HG03103 (cell line): ENCODE measurements at regions not wholly inside any gene's neighbourhood (a gene's known extent, or its start where the extent isn't known, plus 50 kb on each side); places are given as distances from the start of the nearest gene placed in this dataset.
A peak's percentile ranks its signal among the peaks of the same experiment; 100 is the strongest.

Source experiments
- ATAC-seq: cut with Tn5 transposase; IDR thresholded peaks from one replicate; pipeline ENCODE4 v1.9.1; 2021; ENCODE audit warnings: low read depth; ENCODE audit not compliant: unreplicated experiment

DNA sequence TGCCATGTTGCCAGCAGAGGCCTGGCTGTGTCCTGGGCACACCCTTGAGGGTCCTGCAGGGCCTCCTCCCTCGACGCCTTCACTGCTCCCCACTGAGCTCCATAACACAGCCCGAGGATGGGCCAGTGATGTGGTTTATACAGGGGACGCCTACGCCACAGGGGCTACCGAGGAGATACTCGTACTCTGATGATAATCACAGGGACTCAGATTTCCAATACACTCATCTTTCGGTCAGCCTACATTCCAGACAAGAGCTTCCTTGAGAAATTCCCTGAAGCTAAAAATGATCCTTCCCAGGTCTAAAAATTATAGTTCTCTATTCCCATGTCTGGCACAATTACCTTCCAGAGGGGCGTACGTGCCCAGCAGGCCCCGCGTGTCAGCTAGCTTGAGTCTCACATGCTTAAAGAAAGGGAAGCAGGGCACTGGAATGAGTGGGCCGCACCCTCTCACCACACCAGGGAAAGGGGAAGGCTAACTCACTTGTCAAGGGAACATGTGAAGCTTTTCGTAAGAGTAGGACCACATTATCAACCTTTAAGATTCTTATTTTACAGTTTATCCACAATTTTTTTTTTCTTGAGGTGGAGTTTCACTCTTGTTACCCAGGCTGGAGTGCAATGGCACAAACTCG lies 159.5 kb upstream of the NDUFV2 start:
- no peak for ATAC-seq

DNA sequence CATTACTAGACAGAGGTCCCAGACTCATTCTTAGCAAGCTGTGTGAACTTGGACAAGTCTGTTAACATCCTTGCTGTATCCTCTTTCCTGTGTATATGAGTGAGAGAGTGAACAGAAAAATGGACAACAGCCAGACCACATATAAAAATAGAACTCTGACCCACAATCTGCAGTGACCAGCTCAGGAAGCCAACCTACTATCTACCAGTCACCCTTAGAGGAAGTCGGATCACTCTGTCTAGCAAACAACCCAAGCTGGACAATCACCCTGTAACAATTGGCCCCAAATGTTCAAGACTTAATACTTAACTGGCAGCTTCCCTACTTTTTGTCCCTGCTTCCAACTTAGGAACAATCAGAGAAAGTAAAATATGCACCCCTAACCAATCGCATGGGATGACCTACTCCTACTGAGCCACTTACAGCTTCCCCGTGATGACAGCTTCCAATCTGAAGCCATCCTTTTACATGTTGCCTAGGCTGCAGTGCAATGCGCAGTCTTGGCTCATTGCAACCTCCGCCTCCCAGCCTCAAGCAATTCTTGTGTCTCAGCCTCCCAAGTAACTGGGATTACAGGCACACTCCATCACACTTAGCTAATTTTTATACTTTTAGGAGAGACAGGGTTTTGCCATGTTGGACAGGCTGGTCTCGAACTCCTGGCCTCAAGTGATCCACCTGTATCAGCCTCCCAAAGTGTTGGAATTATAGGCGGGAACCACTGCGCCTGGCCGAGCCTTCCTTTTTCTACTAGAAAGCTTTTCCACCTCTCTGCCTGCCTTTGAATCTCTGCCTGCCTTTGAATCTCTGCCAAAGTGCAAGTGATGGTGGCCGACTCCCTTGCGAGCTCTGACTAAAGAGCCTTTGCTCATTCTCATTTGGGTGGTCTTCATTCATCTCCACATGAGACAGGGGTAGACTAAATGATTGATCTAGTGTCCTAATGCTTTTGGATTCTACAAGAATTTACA lies 158.3 kb upstream of the NDUFV2 start:
- ATAC-seq = no peak

- ATAC-seq = no peak
Observed at GRCh38 chr18:8944871-8945245, 157.6 kb upstream of the NDUFV2 start.

DNA sequence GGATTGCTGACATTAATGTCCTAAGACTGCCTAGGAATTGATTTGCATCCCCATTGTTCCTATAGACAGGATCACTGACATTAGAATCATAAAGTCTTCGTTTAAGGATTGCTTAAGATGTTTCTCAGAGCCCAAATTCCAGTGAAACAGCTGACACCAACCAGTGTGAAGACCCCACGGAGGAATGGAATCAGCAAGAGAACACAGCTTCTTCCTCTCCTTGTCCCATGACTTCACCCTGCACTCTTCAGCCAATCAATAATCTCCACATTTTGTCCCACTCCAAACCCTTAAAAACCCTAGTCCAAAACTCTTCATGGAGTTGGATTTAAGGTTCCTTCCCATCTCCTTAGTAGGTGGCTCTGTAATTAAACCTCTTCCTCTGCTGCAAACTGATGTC lies 157.0 kb upstream of the NDUFV2 start:
- no peak for ATAC-seq

DNA sequence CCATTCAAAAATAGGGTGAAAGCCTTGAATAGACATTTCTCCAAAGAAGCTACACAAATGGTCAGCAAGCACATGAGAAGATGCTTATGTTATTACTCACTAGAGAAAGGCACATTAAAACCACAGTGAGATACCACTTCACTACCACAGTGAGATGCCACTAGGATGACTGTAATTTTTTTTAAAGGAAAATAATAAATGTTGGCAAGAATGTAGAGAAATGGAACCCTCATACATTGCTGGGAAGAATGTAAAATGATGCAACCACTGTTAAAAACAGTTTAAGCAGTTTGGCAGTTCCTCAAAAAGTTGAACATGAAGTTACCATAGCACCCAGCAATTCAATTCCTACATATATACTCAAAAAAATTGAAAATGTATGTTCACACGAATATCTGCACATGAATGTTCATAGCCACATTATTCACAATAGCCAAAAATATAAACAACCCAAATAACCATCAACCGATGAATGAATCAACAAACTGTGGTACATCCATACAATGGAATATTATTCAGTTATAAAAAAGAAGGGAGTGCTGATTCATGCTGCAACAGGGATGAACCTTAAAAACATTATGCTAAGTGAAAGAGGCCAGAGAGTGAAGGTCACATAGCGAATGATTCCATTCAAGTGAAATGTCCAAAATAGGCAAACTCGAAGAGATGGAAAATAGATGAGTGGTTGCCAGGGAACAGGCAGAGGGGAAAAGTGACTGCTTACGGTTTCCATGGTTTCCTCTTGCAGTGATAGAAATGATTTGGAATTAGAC lies 156.2 kb upstream of the NDUFV2 start:
- no peak for ATAC-seq

- no peak for ATAC-seq
Observed at GRCh38 chr18:8947566-8947965, 154.9 kb upstream of the NDUFV2 start.

DNA sequence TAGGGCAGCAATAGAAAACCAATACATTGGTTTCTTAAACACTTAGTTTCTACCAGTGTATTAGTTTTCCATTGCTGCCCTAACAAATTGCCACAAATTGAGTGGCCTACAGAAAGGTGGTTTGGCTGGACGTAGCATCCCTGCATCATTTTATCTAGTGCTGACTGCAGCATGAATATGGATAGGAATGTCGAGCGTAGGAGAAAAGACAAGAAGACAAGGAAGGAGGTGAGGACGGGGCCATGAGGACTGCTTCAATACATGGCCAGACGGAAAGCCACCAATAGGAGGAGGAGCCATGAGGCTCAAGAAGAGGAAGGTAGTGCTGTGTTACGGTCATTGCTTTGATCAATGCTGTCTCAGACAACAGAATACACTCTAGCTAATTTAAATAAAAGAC lies 154.5 kb upstream of the NDUFV2 start:
- ATAC-seq = no peak

DNA sequence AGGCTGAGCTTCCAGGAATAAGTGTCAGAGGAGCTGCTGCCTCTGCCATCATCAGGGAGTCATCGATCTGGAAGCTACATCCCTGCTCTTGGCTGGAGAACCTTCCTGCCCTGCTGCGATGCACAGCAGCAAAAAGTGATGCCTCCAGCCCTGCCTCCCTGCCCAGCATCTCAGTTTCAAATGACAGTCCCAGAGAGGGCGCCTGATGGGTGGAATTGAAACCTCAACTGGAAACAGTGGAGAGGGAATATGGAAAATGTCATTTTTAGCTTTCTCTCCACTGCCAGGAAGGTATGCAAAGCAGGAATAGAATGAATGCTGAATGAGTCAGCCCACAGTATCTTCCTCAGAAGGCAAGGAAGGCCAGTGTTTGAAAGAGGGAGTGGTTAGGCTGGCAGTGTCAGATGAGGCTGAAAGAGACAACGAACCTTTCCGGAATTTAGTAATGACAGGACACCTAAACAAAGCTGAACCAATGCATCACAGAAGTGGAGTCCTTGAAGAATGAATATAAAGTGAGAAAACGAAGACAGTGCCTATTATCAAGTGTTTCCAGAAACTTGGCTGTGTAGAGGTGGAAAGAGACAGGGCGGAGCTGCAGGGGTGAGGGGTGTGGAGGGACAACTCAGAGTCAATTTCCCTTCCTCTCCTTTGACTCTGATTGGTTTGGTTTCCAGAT lies 153.9 kb upstream of the NDUFV2 start:
- no peak for ATAC-seq

- no peak for ATAC-seq
Observed at GRCh38 chr18:8949206-8949605, 153.3 kb upstream of the NDUFV2 start.

- ATAC-seq = peak; percentile 92
Observed at GRCh38 chr18:8951491-8951890, 151.0 kb upstream of the NDUFV2 start.

DNA sequence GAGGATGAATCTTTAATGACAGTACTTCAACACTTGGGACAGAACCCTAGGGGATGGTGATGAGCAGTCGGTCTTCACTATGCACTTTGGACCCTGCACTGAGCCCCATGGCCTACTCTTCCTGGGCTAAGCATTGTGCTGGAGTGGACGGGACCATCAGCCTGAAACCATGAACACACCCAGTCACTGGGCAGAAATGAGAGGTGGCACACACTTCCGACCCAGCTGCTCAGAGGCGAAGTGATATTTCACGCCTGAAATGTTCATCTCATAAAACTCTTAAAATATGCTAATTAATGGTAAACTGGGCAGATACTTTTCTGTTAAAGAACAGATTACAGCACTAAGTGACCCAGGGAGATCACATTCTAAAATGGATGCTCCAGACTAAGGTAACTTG lies 150.3 kb upstream of the NDUFV2 start:
- ATAC-seq = no peak

- ATAC-seq = no peak
Observed at GRCh38 chr18:8952769-8953760, 149.4 kb upstream of the NDUFV2 start.

DNA sequence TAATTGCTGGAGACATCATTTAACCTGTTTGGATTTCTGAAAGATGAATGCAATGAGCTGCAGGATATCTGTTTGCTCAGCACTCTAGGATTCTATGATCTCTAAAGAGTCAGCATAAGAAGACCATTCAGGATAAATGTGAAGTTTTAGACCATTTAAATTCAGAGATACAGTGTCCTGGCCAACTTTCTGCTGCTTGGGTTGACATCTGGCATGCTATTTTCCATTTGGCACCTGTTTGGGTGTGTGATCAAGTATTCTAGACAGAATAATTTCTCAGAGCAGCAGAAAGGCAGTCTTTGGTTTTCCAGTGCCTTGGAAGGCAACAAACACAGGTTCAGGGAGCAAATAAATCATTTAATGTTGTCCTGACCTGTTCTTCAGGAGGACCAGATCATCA lies 144.8 kb upstream of the NDUFV2 start:
- ATAC-seq = no peak

DNA sequence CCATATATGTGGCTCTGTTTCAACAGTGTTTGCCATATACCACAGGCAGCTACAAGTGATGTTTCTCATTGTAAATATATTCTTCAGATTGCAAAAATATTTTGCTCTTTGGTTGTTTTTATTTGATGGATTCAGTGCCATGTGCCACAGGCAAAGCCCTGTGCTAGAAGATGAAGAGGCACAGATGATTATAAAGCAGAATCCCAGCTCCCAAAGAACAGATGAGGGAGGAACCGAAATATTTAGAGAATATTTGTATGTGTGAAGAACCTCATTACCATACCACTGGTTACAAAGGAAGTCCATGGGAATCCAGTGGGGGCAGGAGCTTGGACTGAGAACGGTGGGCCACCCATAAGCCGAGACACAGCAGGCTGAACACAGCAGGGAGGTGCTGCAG lies 143.8 kb upstream of the NDUFV2 start:
- no peak for ATAC-seq

GRCh38 chr18:8959551-8960135 lies 142.9 kb upstream of the NDUFV2 start:
- ATAC-seq = no peak

DNA sequence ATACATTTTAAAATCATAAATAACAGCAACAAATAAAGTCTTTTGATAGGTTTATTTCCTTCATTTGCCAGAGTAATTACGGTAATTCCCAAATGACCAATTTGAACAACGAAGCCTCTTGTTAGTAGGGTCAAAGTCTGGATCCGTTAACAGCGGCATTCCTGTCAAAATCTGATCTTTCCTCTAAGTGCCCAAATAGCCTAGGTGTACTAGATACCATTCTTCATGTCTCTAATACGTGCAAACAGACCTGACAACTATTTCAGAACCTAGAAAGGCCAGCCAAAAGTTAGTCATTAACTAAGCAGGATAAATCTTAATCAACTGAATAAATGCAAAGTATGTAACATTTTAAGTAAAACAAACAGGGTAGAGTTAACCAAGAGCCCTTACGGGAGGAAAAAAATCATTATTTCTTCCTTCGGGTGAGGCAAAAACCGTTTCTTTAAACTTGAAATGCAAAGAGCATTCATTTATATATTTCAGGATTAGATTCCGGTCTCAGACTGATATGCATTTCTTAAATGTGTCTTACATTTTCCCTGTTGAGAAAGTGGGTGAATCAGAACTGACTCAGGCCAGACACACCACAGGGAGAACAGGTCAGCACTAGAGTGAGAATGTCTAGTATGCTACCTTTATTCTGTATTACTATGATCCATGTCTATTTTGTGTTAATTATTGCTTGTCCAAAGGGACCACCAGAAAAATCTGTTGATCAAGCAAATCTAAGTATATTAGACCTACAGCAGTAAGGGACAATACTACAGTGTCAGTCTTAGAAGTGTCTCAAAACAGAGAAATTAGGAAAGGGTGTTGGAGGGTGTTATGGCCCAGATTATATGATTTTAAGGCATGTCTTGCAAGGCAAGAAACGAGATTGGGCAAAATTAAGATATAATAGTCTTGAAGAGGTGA lies 141.5 kb upstream of the NDUFV2 start:
- no peak for ATAC-seq

DNA sequence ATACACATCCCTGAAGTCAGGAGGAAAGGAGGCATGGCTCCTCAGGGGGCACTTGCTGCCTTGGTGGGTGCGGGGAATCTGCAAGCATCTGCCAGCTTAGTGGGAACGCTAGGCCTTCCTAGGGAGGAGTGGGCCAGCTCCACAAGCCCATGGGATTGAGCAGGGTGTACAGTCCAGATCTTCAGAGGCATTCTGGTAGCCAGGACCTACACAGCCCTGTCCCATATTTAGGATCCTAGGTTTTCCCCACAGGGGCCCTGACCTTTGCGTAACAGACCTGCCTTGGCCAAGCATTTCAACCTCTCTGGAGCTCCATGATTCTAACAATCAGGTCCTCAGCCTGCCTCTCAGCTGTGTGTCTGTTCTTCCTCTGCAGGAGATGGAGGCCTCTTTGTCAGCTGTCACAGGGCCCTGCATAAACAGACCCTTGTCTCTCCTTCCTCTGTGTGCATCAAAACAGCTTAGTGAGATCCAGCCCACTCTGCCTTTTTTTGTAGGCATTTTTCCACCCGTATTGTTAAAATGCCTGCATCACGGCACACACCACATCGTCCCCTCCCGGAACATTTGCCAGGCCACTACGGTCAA lies 140.2 kb upstream of the NDUFV2 start:
- ATAC-seq = no peak
